Karpas-422 (cell line): ENCODE measurements at regions not wholly inside any gene's neighbourhood (a gene's known extent, or its start where the extent isn't known, plus 50 kb on each side); places are given as distances from the start of the nearest gene placed in this dataset.

Experiments used
- DNase-seq: peaks from one replicate; pipeline ENCODE4 v3.0.0-alpha.2; 2015
- H2AFZ ChIP-seq: fragments of 200-600 bp; sonication (generic); 2 replicates; pipeline ENCODE4 v1.6.1; 2014; ENCODE audit warnings: antibody characterized with exemption, low read length, mixed read lengths
- H3K27ac ChIP-seq: fragments of 200-600 bp; sonication (generic); 2 replicates; pipeline ENCODE4 v1.5.1; 2014; ENCODE audit warnings: mild to moderate bottlenecking, low read length, moderate library complexity
- H3K27me3 ChIP-seq: fragments of 200-600 bp; sonication (generic); 2 replicates; pipeline ENCODE4 v1.6.1; 2014; ENCODE audit warnings: low read length, mixed read lengths
- H3K36me3 ChIP-seq: fragments of 200-600 bp; sonication (generic); 2 replicates; pipeline ENCODE4 v1.6.1; 2014; ENCODE audit warnings: low read length, mixed read lengths; ENCODE audit not compliant: insufficient read depth
- H3K4me1 ChIP-seq: fragments of 200-600 bp; sonication (generic); 2 replicates; pipeline ENCODE4 v1.6.1; 2014; ENCODE audit warnings: mild to moderate bottlenecking, low read length, mixed read lengths
- H3K4me2 ChIP-seq: fragments of 200-600 bp; sonication (generic); 2 replicates; pipeline ENCODE4 v1.6.1; 2014; ENCODE audit warnings: low read length, low read depth, mild to moderate bottlenecking; ENCODE audit not compliant: poor library complexity, severe bottlenecking
- H3K4me3 ChIP-seq: fragments of 200-600 bp; sonication (generic); 2 replicates; pipeline ENCODE4 v1.5.1; 2014; ENCODE audit warnings: mild to moderate bottlenecking, antibody characterized with exemption, low read length, mixed read lengths
- H3K79me2 ChIP-seq: fragments of 200-600 bp; sonication (generic); 2 replicates; pipeline ENCODE4 v1.6.1; 2014; ENCODE audit warnings: mild to moderate bottlenecking, low read length, mixed read lengths
- H3K9ac ChIP-seq: fragments of 200-600 bp; sonication (generic); 2 replicates; pipeline ENCODE4 v1.6.0; 2014; ENCODE audit warnings: low read length
- H3K9me2 ChIP-seq: fragments of 200-600 bp; sonication (generic), shearing (Covaris generic); replicated peaks from 2 replicates; pipeline ENCODE4 v1.6.0; 2014; ENCODE audit warnings: mild to moderate bottlenecking, low read length, moderate library complexity; ENCODE audit not compliant: insufficient read depth
- H3K9me3 ChIP-seq: fragments of 300-700, 200-600 bp; sonication (generic); 2 replicates; pipeline ENCODE4 v1.6.1; 2014; ENCODE audit warnings: low read length, mixed read lengths
- H4K20me1 ChIP-seq: fragments of 200-600 bp; sonication (generic); 2 replicates; pipeline ENCODE4 v1.6.1; 2014; ENCODE audit warnings: mild to moderate bottlenecking, antibody characterized with exemption, low read length, low read depth; ENCODE audit not compliant: insufficient read depth

DNA sequence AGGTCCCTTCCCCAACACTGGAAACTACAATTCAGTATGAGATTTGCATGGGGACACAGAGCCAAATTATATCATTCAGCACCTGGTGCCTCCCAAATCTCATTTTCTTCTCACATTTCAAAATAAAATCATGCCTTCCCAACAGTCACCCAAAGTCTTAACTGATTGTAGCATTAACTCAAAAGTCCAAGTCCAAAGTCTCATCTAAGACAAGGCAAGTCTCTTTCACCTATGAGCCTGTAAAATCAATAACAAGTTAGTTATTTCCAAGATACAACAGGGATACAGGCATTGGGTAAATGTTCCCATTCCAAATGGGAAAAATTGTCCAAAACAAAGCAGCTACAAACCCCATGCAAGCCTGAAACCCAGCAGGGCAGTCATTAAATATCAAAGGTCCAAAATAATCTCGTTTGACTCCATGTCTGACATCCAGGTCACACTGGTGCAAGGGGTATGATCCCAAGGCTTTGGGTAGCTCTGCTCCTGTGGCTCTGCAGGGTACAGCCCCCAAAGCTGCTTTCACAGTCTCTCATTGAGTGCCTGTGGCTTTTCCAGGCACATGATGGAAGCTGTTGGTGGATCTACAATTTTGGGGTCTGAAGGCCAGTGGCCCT, 1370.1 kb upstream of the DDX18 start:
- DNase-seq: no peak
- Histone ChIP-seq H3K36me3 (no peaks in the 10 kb centered on the region), H3K4me2 (no peak overlapping the region), H3K9me3 (peaks cover 9% of the 10 kb centered on the region; the same call in 1 of the 2 replicates), H3K4me3 (no peak overlapping the region), H4K20me1 (no peaks in the 10 kb centered on the region), H3K4me1 (no peaks in the 10 kb centered on the region), H3K79me2 (no peaks in the 10 kb centered on the region), H3K27ac (no peak overlapping the region), H2AFZ (no peak overlapping the region), H3K27me3 (no peaks in the 10 kb centered on the region), H3K9me2 (no peaks in the 10 kb centered on the region), H3K9ac (no peak overlapping the region)

DNA sequence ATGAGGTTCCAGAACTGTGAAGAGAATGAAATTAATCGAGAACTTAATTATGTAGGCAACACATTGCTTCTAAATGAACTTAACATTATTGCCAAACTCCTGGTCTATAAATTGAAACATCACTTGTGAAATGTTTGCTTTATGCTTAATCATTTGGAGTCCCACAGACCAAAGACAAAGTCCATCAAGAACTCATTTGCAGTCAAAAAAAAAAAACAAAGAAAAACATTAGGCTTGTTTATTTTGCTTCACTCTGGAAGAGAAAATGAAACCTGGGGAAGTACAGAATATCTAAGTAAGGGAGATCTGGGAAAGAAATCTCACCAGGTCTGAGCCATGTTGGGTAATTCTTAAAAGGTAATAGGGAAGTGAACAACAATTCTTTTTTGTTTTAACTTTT, 1363.5 kb upstream of the DDX18 start:
- H3K79me2 ChIP-seq: no peaks in the 10 kb centered on the region
- H3K4me2 ChIP-seq: no peak overlapping the region
- H3K9me3 ChIP-seq: peaks cover 14% of the 10 kb centered on the region; the same call in 1 of the 2 replicates
- no peaks in the 10 kb centered on the region for H3K9me2 ChIP-seq
- no peak overlapping the region for H3K4me3 ChIP-seq
- no peaks in the 10 kb centered on the region for H3K4me1 ChIP-seq
- H3K27me3 ChIP-seq: no peaks in the 10 kb centered on the region
- H3K27ac ChIP-seq: no peak overlapping the region
- H2AFZ ChIP-seq: no peak overlapping the region
- H3K36me3 ChIP-seq: no peaks in the 10 kb centered on the region
- no peak for DNase-seq
- no peak overlapping the region for H3K9ac ChIP-seq
- H4K20me1 ChIP-seq: no peaks in the 10 kb centered on the region

DNA sequence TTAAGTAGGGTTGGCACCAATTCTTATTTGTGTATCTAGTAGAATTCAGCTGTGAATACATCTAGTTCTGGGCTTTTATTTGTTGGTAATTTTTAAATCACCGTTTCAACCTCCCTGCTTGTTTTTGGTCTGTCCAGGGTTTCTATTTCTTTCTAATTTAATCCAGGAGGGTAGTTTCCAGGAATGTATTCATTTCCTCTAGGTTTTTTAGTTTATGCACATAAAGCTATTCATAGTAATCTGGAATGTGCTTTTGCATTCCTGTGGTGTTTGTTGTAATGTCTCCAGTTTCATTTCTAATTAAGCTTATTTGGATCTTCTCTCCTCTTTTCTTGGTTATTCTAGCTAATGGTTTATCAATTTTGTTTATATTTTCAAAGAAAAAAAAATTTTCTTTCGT, 1361.8 kb upstream of the DDX18 start:
- H3K79me2 ChIP-seq: no peaks in the 10 kb centered on the region
- no peak overlapping the region for H3K4me3 ChIP-seq
- H3K36me3 ChIP-seq: no peaks in the 10 kb centered on the region
- H3K4me2 ChIP-seq: no peak overlapping the region
- no peaks in the 10 kb centered on the region for H3K4me1 ChIP-seq
- no peak overlapping the region for H3K9ac ChIP-seq
- peaks cover 23% of the 10 kb centered on the region; the same call in 1 of the 2 replicates for H3K9me3 ChIP-seq
- no peak for DNase-seq
- H3K9me2 ChIP-seq: no peaks in the 10 kb centered on the region
- H4K20me1 ChIP-seq: no peaks in the 10 kb centered on the region
- H2AFZ ChIP-seq: no peak overlapping the region
- no peak overlapping the region for H3K27ac ChIP-seq
- H3K27me3 ChIP-seq: no peaks in the 10 kb centered on the region

DNA sequence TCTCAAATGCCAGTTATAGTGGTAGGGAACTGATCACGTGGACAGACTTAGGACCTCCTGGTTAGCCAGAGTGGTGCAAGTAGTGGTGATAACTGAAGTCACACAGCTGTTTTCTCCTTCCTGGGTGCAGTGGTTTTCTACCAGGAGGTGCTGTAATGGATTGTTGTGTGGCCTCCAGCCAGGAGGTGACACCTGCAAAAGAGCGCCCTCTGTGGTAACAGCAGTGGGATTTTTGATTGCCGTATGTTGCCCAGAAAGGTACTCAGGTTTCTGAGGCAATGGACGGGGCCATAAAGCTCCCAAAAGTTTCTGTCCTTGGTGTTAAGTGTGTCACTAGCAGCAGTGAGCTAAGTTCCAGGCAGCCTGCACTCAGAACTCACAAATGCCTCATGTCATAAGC, 1358.1 kb upstream of the DDX18 start:
- no peak overlapping the region for H2AFZ ChIP-seq

GRCh38 chr2:116467243-116467642, 1347.2 kb upstream of the DDX18 start:
- no peak overlapping the region for H3K4me3 ChIP-seq
- H3K4me2 ChIP-seq: no peak overlapping the region
- DNase-seq: no peak
- no peaks in the 10 kb centered on the region; the same call in 1 of the 2 replicates for H3K27me3 ChIP-seq
- no peak overlapping the region for H2AFZ ChIP-seq
- no peak overlapping the region for H3K9ac ChIP-seq
- no peaks in the 10 kb centered on the region for H3K79me2 ChIP-seq
- H3K4me1 ChIP-seq: no peaks in the 10 kb centered on the region
- H3K27ac ChIP-seq: no peak overlapping the region
- H3K36me3 ChIP-seq: no peaks in the 10 kb centered on the region
- no peaks in the 10 kb centered on the region for H4K20me1 ChIP-seq
- H3K9me2 ChIP-seq: no peaks in the 10 kb centered on the region
- H3K9me3 ChIP-seq: peaks cover 13% of the 10 kb centered on the region

More for the DNA sequence above, 1358.1 kb upstream of the DDX18 start:
- DNase-seq: no peak
- peaks cover 20% of the 10 kb centered on the region; the same call in 1 of the 2 replicates for H3K9me3 ChIP-seq
- H3K36me3 ChIP-seq: no peaks in the 10 kb centered on the region
- H3K9ac ChIP-seq: no peak overlapping the region
- H3K27me3 ChIP-seq: no peaks in the 10 kb centered on the region
- no peak overlapping the region for H3K4me3 ChIP-seq
- H3K4me1 ChIP-seq: no peaks in the 10 kb centered on the region
- H4K20me1 ChIP-seq: no peaks in the 10 kb centered on the region
- H3K9me2 ChIP-seq: no peaks in the 10 kb centered on the region
- no peak overlapping the region for H3K27ac ChIP-seq
- no peak overlapping the region for H3K4me2 ChIP-seq
- no peaks in the 10 kb centered on the region for H3K79me2 ChIP-seq

- H3K9me2 ChIP-seq: no peaks in the 10 kb centered on the region
- H2AFZ ChIP-seq: no peak overlapping the region
- no peak overlapping the region for H3K4me2 ChIP-seq
- no peak for DNase-seq
- peaks cover 3% of the 10 kb centered on the region; the same call in 1 of the 2 replicates for H3K9me3 ChIP-seq
- H3K36me3 ChIP-seq: no peaks in the 10 kb centered on the region
- no peak overlapping the region for H3K4me3 ChIP-seq
- H4K20me1 ChIP-seq: no peaks in the 10 kb centered on the region
- no peaks in the 10 kb centered on the region for H3K4me1 ChIP-seq
- H3K27ac ChIP-seq: no peak overlapping the region
- no peak overlapping the region for H3K9ac ChIP-seq
- no peaks in the 10 kb centered on the region for H3K27me3 ChIP-seq
- no peaks in the 10 kb centered on the region for H3K79me2 ChIP-seq
Observed at GRCh38 chr2:116477229-116477628, 1337.3 kb upstream of the DDX18 start.

- Histone ChIP-seq H3K4me1 (no peaks in the 10 kb centered on the region), H3K9me2 (no peaks in the 10 kb centered on the region), H3K4me3 (no peak overlapping the region), H3K9me3 (peaks cover 23% of the 10 kb centered on the region), H3K9ac (no peak overlapping the region), H4K20me1 (no peaks in the 10 kb centered on the region), H3K36me3 (no peaks in the 10 kb centered on the region), H2AFZ (no peak overlapping the region), H3K27me3 (no peaks in the 10 kb centered on the region), H3K79me2 (no peaks in the 10 kb centered on the region), H3K27ac (no peak overlapping the region), H3K4me2 (no peak overlapping the region)
- no peak for DNase-seq
Observed at GRCh38 chr2:116487336-116487735, 1327.2 kb upstream of the DDX18 start.

DNA sequence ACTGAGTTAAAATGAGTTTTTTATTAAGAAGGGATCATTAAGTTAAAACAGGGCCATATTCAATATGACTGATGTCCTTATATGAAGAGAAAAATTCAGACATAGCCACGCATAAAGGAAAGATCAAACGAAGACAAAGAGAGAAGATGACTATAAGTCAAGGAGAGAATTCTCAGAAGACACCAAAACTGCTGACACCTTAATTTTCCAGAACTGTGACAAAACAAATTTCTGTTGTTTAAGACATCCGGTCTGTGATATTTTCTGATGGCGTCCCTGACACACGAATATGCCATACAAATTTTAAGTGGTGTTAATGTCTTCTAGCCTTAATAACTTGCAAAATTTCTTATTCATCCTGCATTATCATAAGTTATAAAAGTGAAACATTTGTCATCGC, 1325.2 kb upstream of the DDX18 start:
- no peak overlapping the region for H3K9ac ChIP-seq
- H3K27ac ChIP-seq: no peak overlapping the region
- no peak overlapping the region for H3K4me2 ChIP-seq
- H3K79me2 ChIP-seq: no peaks in the 10 kb centered on the region
- no peaks in the 10 kb centered on the region for H3K27me3 ChIP-seq
- DNase-seq: no peak
- H3K9me2 ChIP-seq: 0 out of 2 replicates have a peak, but pooled peaks cover 3% of the 10 kb centered on the region
- no peak overlapping the region for H2AFZ ChIP-seq
- no peaks in the 10 kb centered on the region for H4K20me1 ChIP-seq
- H3K9me3 ChIP-seq: peaks cover 21% of the 10 kb centered on the region
- no peak overlapping the region for H3K4me3 ChIP-seq
- H3K36me3 ChIP-seq: no peaks in the 10 kb centered on the region
- H3K4me1 ChIP-seq: no peaks in the 10 kb centered on the region
